ENCODE measurements at regions not wholly inside any gene's neighbourhood (a gene's known extent, or its start where the extent isn't known, plus 50 kb on each side); places are given as distances from the start of the nearest gene placed in this dataset.

DNA sequence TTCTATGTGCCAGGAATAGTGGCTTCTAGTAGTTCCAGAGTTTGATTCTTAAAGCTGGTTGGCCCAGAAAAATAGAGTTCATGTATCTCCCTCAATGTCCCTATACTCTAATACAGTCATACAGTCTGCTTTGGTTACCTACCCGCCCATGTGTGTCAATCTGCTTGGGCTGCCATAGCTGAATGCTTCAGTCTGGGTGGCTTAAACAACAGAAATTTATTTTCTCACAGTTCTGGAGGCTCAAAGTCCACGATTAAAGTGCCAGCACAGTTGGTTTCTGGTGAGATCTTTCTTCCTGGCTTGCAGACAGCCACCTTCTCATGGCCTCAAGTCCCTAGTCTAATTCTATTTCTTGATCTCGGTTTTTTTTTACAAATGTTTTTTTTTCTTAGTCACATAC, 1739.0 kb downstream of the MAT2B start:
- no peaks in the 10 kb centered on the region for H3K36me3 ChIP-seq (replicated peaks; ENCODE audit: insufficient read depth, low read depth)

GRCh38 chr5:165258197-165258771, 1752.9 kb downstream of the MAT2B start:
- no peak overlapping the region for H3K4me3 ChIP-seq
- H3K27ac ChIP-seq: no peak overlapping the region
- H3K4me1 ChIP-seq (ENCODE audit: insufficient read depth): peaks cover under 1% of the 10 kb centered on the region
- H2AFZ ChIP-seq: no peak overlapping the region
- H3K9me3 ChIP-seq (ENCODE audit: low read depth): no peaks in the 10 kb centered on the region
- H4K20me1 ChIP-seq (ENCODE audit: insufficient read depth, poor library complexity, severe bottlenecking): no peaks in the 10 kb centered on the region
- H3K9me2 ChIP-seq (replicated peaks; ENCODE audit: insufficient read depth): no peaks in the 10 kb centered on the region
- TF ChIP-seq EZH2phosphoT487 (IDR thresholded peaks at IDR 0.05; ENCODE audit: low read depth, severe bottlenecking, unreplicated experiment) (no peak), EZH2 (IDR thresholded peaks at IDR 0.05; ENCODE audit: borderline replicate concordance) (no peak), CTCF (IDR thresholded peaks at IDR 0.05; ENCODE audit: poor library complexity) (no peak)
- no peak for DNase-seq (ENCODE audit: low spot score)
- H3K79me2 ChIP-seq: no peaks in the 10 kb centered on the region
- 59% methylated on average over 6 of the region's 6 CpGs for WGBS (ENCODE audit: low lambda C conversion rate, missing lambda C conversion rate)
- no peaks in the 10 kb centered on the region for H3K36me3 ChIP-seq (replicated peaks; ENCODE audit: insufficient read depth, low read depth)
- no peak overlapping the region for H3K4me2 ChIP-seq
- no peaks in the 10 kb centered on the region for H3K27me3 ChIP-seq

More for the DNA sequence above, 1739.0 kb downstream of the MAT2B start:
- H3K27me3 ChIP-seq: no peaks in the 10 kb centered on the region
- H3K9me3 ChIP-seq (ENCODE audit: low read depth): no peaks in the 10 kb centered on the region
- H3K27ac ChIP-seq: no peak overlapping the region
- TF ChIP-seq CTCF (IDR thresholded peaks at IDR 0.05; ENCODE audit: poor library complexity): no peak
- TF ChIP-seq EZH2 (IDR thresholded peaks at IDR 0.05; ENCODE audit: borderline replicate concordance): no peak
- no peak for TF ChIP-seq EZH2phosphoT487 (IDR thresholded peaks at IDR 0.05; ENCODE audit: low read depth, severe bottlenecking, unreplicated experiment)
- H4K20me1 ChIP-seq (ENCODE audit: insufficient read depth, poor library complexity, severe bottlenecking): no peaks in the 10 kb centered on the region
- no peak overlapping the region for H3K4me3 ChIP-seq
- no peaks in the 10 kb centered on the region for H3K79me2 ChIP-seq
- no peak overlapping the region for H3K4me2 ChIP-seq
- no peaks in the 10 kb centered on the region for H3K4me1 ChIP-seq (ENCODE audit: insufficient read depth)
- WGBS (ENCODE audit: low lambda C conversion rate, missing lambda C conversion rate): 85% methylated on average over 3 of the region's 3 CpGs
- no peak for DNase-seq (ENCODE audit: low spot score)
- H3K9me2 ChIP-seq (replicated peaks; ENCODE audit: insufficient read depth): no peaks in the 10 kb centered on the region
- H2AFZ ChIP-seq: no peak overlapping the region

DNA sequence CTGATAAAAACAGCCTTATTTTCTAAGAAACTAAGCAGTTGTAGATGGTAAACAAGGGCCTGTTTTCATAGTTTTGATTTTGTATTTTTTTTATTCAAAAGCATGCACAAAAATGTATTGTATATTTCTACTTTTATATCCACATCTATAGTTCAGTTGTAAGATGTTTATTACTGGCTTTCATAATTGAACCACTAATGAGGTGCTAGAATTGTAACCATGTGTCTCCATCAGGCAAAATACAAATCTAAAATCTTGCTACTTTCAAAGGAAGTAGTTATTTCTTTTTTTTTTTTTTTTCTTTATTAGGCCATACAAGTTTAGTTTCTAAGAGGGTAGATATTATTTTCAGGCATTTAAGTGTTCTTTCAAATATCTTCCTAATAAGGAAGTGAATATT, 1755.0 kb downstream of the MAT2B start:
- Histone ChIP-seq H2AFZ (no peak overlapping the region), H3K4me2 (no peak overlapping the region), H3K36me3 (replicated peaks; ENCODE audit: insufficient read depth, low read depth) (no peaks in the 10 kb centered on the region), H3K4me1 (ENCODE audit: insufficient read depth) (peaks cover 4% of the 10 kb centered on the region), H3K27me3 (no peaks in the 10 kb centered on the region), H4K20me1 (ENCODE audit: insufficient read depth, poor library complexity, severe bottlenecking) (no peaks in the 10 kb centered on the region), H3K27ac (no peak overlapping the region), H3K4me3 (no peak overlapping the region), H3K9me3 (ENCODE audit: low read depth) (no peaks in the 10 kb centered on the region), H3K9me2 (replicated peaks; ENCODE audit: insufficient read depth) (no peaks in the 10 kb centered on the region), H3K79me2 (no peaks in the 10 kb centered on the region)
- no peak for DNase-seq (ENCODE audit: low spot score)
- TF ChIP-seq EZH2phosphoT487 (IDR thresholded peaks at IDR 0.05; ENCODE audit: low read depth, severe bottlenecking, unreplicated experiment): no peak

- no peaks in the 10 kb centered on the region for H4K20me1 ChIP-seq (ENCODE audit: insufficient read depth, poor library complexity, severe bottlenecking)
- TF ChIP-seq EZH2phosphoT487 (IDR thresholded peaks at IDR 0.05; ENCODE audit: low read depth, severe bottlenecking, unreplicated experiment): no peak
- TF ChIP-seq EZH2 (IDR thresholded peaks at IDR 0.05; ENCODE audit: borderline replicate concordance): no peak
- no peak for TF ChIP-seq CTCF (IDR thresholded peaks at IDR 0.05; ENCODE audit: poor library complexity)
- H3K4me3 ChIP-seq: no peak overlapping the region
- H2AFZ ChIP-seq: no peak overlapping the region
- H3K79me2 ChIP-seq: no peaks in the 10 kb centered on the region
- no peak overlapping the region for H3K4me2 ChIP-seq
- WGBS (ENCODE audit: low lambda C conversion rate, missing lambda C conversion rate): 53% methylated on average over 3 of the region's 3 CpGs
- H3K9me3 ChIP-seq (ENCODE audit: low read depth): no peaks in the 10 kb centered on the region
- H3K36me3 ChIP-seq (replicated peaks; ENCODE audit: insufficient read depth, low read depth): no peaks in the 10 kb centered on the region
- H3K9me2 ChIP-seq (replicated peaks; ENCODE audit: insufficient read depth): no peaks in the 10 kb centered on the region
- H3K4me1 ChIP-seq (ENCODE audit: insufficient read depth): peaks cover 4% of the 10 kb centered on the region
- no peak overlapping the region for H3K27ac ChIP-seq
- H3K27me3 ChIP-seq: no peaks in the 10 kb centered on the region
- DNase-seq (ENCODE audit: low spot score): no peak
Measured at GRCh38 chr5:165263536-165263935, 1758.1 kb downstream of the MAT2B start.

All from hepatocyte (in vitro differentiated cells).